ENCODE measurements at regions not wholly inside any gene's neighbourhood (a gene's known extent, or its start where the extent isn't known, plus 50 kb on each side); places are given as distances from the start of the nearest gene placed in this dataset.

- ATAC-seq = no peak
- no peak for DNase-seq
- Histone ChIP-seq H3K4me1 (no peaks in the 10 kb centered on the region), H3K36me3 (no peaks in the 10 kb centered on the region), H3K27ac (no peak overlapping the region), H3K27me3 (no peaks in the 10 kb centered on the region), H3K4me3 (no peak overlapping the region), H3K9me3 (no peaks in the 10 kb centered on the region)
- no peak for TF ChIP-seq POLR2A (IDR thresholded peaks at IDR 0.05)
- no peak for TF ChIP-seq CTCF (IDR thresholded peaks at IDR 0.05 in 4 of 5, conservative IDR thresholded peaks at IDR 0.05 in 1 of 5)
- in situ Hi-C loops (cut with MboI; ENCODE audit: low sequenced_read_pairs in 4 of 4) = no loop called here
- intact Hi-C loops (cut with DNase I; ENCODE audit: low total_unique reads) = no loop called here
Observed at GRCh38 chr4:26126994-26127393, 193.8 kb upstream of the RBPJ start.

DNA sequence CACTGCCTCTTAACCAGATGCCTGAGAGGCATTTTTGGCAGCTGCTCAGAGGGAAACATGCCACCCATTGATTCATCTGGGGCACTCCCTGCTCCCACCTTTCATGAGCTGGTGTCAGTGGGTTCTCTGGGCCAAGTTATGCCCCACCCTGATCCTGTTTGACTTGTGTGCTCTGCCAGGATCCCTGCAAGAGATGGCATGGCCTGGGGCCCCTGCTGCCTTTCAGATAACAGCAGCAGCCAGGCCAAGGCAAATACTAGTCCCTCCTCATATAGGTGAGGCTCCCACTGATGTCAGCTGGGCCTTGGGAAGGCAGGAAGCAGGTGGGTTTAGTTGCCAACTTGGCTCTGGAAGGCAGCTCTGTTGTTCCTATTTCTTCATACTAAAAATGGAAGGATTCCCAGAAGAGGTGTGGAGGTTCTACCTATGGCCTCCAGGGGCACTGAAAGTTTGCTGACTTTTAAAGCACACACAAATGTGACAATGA is 192.9 kb upstream of the RBPJ start:
- H3K9me3 ChIP-seq = no peaks in the 10 kb centered on the region
- DNase-seq (no peak), ATAC-seq (no peak)
- H3K4me1 ChIP-seq = no peaks in the 10 kb centered on the region
- H3K27ac ChIP-seq = no peak overlapping the region
- intact Hi-C loops (cut with DNase I; ENCODE audit: low total_unique reads) (no loop called here), in situ Hi-C loops (cut with MboI; ENCODE audit: low sequenced_read_pairs in 4 of 4) (no loop called here)
- H3K27me3 ChIP-seq = no peaks in the 10 kb centered on the region
- no peak for TF ChIP-seq POLR2A (IDR thresholded peaks at IDR 0.05)
- TF ChIP-seq CTCF (IDR thresholded peaks at IDR 0.05 in 4 of 5, conservative IDR thresholded peaks at IDR 0.05 in 1 of 5) = no peak
- H3K36me3 ChIP-seq = no peaks in the 10 kb centered on the region
- H3K4me3 ChIP-seq = no peak overlapping the region

GRCh38 chr4:26130173-26130572 is 190.6 kb upstream of the RBPJ start:
- Histone ChIP-seq H3K36me3 (no peaks in the 10 kb centered on the region), H3K9me3 (no peaks in the 10 kb centered on the region), H3K4me1 (no peaks in the 10 kb centered on the region), H3K27me3 (no peaks in the 10 kb centered on the region), H3K4me3 (no peak overlapping the region), H3K27ac (no peak overlapping the region)
- ATAC-seq (no peak), DNase-seq (no peak)
- in situ Hi-C loops (cut with MboI; ENCODE audit: low sequenced_read_pairs in 4 of 4) (no loop called here), intact Hi-C loops (cut with DNase I; ENCODE audit: low total_unique reads) (no loop called here)
- TF ChIP-seq POLR2A (IDR thresholded peaks at IDR 0.05) = no peak
- no peak for TF ChIP-seq CTCF (IDR thresholded peaks at IDR 0.05 in 4 of 5, conservative IDR thresholded peaks at IDR 0.05 in 1 of 5)

DNA sequence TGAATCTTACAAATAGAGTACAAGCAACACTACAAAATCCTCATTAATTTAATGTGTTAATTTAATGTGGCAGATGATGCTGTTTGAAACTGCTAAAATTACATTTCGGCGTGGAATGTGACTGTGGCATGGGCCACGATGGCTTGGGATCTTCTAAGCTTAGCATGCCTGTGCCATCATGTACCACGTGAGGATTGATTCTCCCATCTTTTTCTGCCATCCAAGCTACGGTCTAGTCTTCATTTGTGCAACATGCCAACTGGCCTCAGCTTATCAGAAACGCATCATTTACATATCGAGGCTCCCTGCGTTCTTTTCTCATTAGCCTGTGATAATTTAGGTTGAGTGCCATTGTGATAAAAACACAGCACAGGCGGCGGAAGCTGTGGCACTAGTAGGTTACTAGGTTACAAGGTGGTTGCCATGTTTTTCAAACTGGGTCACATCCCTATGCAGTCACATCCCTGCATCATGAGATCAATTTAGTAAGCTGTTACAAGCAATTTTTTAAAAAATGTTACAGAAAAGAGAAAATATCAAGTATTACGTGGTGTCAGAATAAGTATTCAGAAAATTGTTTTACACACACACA is 189.9 kb upstream of the RBPJ start:
- Histone ChIP-seq H3K9me3 (no peaks in the 10 kb centered on the region), H3K4me3 (no peak overlapping the region), H3K27ac (no peak overlapping the region), H3K36me3 (no peaks in the 10 kb centered on the region), H3K27me3 (no peaks in the 10 kb centered on the region), H3K4me1 (no peaks in the 10 kb centered on the region)
- in situ Hi-C loops (cut with MboI; ENCODE audit: low sequenced_read_pairs in 4 of 4) (no loop called here), intact Hi-C loops (cut with DNase I; ENCODE audit: low total_unique reads) (no loop called here)
- no peak for ATAC-seq
- TF ChIP-seq CTCF (IDR thresholded peaks at IDR 0.05 in 4 of 5, conservative IDR thresholded peaks at IDR 0.05 in 1 of 5) = no peak
- TF ChIP-seq POLR2A (IDR thresholded peaks at IDR 0.05) = no peak
- no peak for DNase-seq

GRCh38 chr4:26131711-26132110 is 189.1 kb upstream of the RBPJ start:
- Histone ChIP-seq H3K4me3 (no peak overlapping the region), H3K9me3 (no peaks in the 10 kb centered on the region), H3K36me3 (no peaks in the 10 kb centered on the region), H3K27me3 (no peaks in the 10 kb centered on the region), H3K27ac (no peak overlapping the region), H3K4me1 (no peaks in the 10 kb centered on the region)
- ATAC-seq (no peak), DNase-seq (no peak)
- intact Hi-C loops (cut with DNase I; ENCODE audit: low total_unique reads) = no loop called here
- no peak for TF ChIP-seq POLR2A (IDR thresholded peaks at IDR 0.05)
- no peak for TF ChIP-seq CTCF (IDR thresholded peaks at IDR 0.05 in 4 of 5, conservative IDR thresholded peaks at IDR 0.05 in 1 of 5)
- in situ Hi-C loops (cut with MboI; ENCODE audit: low sequenced_read_pairs in 4 of 4) = no loop called here
